ENCODE measurements at regions not wholly inside any gene's neighbourhood (a gene's known extent, or its start where the extent isn't known, plus 50 kb on each side); places are given as distances from the start of the nearest gene placed in this dataset.
A peak's percentile ranks its signal among the peaks of the same experiment; 100 is the strongest.
"Not testable (repeated sequence)": the region's sequence is repeated elsewhere in the genome, so short reads cannot be mapped to it uniquely, and the experiment has no call there.

DNA sequence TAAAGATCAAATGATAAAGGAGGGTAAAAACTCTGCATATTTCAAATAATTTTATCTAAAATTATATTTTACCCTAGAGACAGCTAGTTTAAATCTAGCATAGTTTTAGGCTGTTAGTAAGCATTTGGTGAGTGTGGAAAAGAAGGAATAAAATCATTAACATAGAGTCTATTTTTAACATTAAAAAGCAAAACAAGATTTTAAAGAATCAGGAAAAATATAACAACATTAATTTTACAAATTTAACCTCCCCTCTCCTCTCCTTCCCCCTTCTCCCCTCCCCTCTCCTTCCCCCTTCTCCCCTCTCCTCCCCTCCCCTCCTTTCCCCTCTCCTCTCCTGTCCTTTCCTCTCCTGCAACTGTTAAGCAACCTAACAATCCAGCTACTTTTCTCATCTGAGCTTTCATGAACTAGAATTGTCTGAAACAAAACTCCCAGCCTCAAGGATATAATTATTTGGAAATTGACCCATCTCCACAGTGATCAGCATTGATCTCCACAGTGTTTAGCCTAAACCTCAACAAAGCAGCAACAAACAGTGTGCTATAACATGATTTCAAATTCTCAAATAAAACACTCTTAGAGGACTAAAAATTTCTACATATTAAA, 293.2 kb downstream of the PPP1R3A start:
- no peak for DNase-seq (ENCODE audit: extremely low spot score, insufficient read length, low read depth)
- no peak for FAIRE-seq

DNA sequence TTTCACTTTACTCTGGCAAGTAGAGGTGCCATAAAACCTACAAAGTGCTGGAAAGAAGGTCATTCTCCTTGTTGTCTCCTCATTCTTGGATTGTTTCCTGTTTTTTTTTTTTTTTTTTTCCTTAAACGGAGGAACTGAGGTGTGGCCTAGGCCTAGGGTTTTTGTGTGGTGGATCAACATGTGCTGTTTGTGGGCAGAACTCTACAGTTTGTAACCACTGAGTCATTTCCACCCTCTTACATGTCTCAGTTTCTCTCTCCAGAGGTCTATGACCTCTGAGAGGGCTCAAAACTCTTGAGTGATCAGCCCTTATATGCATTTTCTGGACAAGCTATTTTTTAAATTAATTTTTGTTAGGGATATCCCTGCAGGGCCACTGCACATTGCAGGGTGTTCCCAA, 296.0 kb downstream of the PPP1R3A start:
- no peak for FAIRE-seq
- DNase-seq (ENCODE audit: extremely low spot score, insufficient read length, low read depth): no peak

DNA sequence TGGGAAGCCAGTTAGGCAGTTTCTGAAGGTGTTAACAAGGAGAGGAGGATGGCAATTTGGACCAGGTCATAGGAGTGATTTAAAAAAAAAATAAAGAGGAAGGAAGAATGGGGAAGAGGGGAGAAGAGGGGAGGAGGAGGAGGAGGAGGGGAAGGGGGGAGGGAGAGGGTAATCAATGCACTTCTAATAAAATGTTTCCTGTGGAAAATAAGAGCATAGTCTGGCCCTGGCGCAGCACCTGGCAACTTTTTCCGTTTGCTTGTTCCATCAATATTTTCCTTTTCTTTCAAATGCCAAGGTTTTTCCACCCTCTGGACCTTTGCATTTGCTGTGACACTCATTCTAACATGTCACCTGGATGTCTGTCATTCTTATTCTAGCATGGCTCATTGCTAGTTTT, 308.2 kb downstream of the PPP1R3A start:
- FAIRE-seq: no peak
- DNase-seq (ENCODE audit: extremely low spot score, insufficient read length, low read depth): no peak

DNA sequence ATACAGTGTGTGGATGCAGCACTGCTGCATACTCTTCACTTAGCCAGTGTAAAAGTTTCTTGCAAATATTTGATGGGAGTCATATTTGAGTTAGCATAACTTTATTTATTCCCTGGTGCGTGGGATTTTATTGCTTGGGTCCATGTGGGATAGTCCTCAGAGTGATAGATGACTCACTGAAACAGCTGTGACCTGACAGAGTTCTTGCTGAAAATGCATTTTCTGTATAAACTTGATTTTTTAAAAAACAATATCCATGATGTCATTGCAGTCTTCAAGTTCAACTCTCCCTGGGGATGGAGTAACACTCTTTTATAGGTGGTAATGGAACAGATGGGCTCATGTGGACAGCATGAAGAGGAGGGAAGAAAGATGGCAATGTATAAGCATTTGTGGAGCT, 310.0 kb downstream of the PPP1R3A start:
- DNase-seq (ENCODE audit: extremely low spot score, insufficient read length, low read depth) (no peak), FAIRE-seq (no peak)

DNA sequence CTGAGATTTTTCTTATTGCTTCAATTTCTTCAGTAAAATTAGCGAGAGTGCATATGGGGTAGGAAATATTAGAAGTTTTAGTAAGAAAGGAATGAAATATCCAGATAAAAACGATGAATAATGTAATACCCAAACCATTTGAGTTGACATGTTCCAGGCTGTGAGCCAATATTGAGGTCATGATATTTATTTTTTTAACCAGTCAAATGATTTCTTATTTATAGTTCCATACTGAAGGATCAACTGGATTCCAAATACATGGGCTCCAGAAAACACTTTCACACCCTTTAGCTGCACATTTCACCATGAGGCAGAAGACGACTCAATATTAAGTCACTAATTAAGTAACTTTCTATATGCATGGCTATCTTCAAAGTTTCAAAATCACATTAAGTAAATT, 312.5 kb downstream of the PPP1R3A start:
- no peak for DNase-seq (ENCODE audit: extremely low spot score, insufficient read length, low read depth)
- FAIRE-seq: no peak

DNA sequence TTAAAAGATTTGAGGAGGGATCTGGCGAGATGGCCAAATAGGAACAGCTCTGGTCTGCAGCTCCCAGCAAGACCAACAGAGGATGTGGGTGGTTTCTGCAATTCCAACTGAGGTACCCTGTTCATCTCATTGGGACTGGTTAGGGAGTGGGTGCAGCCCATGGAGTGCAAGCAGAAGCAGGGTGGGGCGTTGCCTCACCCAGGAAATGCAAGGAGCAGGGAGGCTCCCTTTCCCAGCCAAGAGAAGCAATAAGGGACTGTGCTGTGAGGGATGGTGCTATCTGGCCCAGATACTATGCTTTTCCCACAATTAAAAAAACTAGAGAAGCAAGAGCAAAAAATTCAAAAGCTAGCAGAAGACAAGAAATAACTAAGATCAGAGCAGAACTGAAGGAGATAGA, 318.4 kb downstream of the PPP1R3A start:
- DNase-seq (ENCODE audit: extremely low spot score, insufficient read length, low read depth); FAIRE-seq: not testable (repeated sequence)

DNA sequence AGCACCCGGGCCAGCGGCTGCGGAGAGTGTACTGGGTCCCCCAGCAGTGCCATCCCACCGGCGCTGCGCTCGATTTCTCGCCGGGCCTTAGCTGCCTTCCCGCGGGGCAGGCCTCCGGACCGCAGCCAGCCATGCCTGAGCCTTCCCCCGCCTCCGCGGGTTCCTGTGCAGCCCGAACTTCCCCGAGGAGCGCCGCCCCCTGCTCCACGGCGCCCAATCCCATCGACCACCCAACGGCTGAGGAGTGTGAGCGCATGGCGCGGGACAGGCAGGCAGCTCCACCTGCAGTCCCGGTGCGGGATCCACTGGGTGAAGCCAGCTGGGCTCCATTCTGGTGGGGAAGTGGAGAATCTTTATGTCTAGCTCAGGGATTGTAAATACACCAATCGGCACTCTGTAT, 325.4 kb downstream of the PPP1R3A start:
- not testable (repeated sequence) for FAIRE-seq; DNase-seq (ENCODE audit: extremely low spot score, insufficient read length, low read depth)

DNA sequence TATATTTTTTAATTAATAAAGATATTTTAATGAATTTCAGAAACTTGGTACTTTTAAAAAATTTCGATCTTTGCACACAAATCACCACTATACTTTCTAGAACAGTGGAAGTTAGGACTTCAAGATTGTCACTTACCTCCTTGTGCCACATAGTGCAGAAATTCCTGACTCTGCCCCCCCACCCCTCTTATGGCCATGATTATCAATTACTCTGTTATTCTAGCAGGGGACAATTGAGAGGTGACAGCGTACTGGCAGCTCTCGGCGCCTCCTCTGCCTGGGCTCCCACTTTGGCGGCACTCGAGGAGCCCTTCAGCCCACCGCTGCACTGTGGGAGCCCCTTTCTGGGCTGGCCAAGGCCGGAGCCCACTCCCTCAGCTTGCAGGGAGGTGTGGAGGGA, 325.9 kb downstream of the PPP1R3A start:
- DNase-seq (ENCODE audit: extremely low spot score, insufficient read length, low read depth); FAIRE-seq: not testable (repeated sequence)

DNA sequence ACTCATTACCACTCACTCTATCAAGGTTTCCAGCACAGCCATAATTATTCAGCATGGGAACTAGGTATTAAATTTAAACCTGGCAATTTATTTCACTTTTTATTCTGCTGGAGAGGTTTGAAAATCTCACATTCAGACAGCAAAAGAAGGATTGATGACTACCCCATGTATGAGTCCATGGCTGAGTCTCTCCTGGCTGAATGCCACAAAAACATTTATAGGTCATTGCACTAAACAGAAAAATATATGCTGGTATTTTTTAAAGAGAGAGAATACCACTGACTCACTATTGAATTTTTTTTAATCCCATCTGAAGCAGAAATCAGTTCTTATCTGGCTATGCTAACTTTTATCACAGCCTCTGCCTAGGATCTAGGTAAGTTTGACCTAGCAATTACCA, 336.3 kb downstream of the PPP1R3A start:
- no peak for DNase-seq (ENCODE audit: extremely low spot score, insufficient read length, low read depth)
- no peak for FAIRE-seq

DNA sequence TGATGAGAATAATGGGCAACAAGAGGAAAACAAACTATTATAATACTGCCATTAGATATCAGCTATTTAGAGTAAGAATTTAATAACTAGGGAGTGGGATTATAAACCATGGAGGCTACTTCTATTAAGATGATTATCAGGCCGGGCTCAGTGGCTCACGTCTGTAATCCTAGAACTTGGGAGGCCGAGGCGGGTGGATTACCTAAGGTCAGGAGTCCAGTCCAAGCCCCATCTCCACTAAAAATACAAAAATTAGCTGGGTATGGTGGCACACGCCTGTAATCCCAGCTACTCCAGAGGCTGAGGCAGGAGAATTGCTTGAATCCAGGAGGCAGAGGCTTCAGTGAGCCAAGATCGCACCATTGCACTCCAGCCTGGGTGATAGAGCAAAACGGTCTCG, 355.6 kb downstream of the PPP1R3A start:
- DNase-seq (ENCODE audit: extremely low spot score, insufficient read length, low read depth); FAIRE-seq: not testable (repeated sequence)

DNA sequence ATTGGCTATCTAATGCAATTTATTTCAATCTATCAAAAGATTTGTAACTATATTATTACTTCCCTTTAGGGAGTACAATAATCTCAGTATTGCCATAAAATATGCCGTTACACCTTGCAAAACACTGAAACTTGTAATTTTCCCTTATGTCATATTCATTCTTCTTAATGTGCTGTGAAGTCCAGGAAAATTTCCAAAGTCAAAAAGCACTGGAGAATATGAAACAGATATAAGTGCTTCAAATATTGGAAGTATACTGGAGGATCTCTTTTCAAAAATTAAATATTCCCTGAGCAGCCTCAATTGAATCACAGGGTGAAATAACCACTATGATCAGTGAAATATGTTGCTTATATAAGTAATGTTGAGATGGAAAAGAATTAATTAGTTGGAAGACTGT, 356.0 kb downstream of the PPP1R3A start:
- DNase-seq (ENCODE audit: extremely low spot score, insufficient read length, low read depth) (no peak), FAIRE-seq (no peak)

DNA sequence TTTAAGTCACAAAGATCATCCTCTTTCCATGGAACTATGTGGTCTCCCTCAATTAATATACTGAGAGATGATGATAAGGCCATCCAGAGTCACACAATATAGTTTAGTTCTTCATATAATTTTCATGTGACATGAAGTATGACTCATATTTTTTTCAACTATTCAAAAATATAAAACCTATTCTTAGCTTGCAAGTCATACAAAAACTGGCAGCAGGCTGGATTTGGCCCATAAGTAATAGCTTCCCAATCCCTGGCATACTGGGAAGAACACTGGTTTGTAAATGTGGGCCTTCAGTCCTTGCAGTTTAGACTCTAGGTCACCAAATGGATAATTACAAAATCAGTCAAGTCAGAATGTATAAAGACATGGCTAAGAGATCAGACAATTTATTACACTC, 356.6 kb downstream of the PPP1R3A start:
- DNase-seq (ENCODE audit: extremely low spot score, insufficient read length, low read depth) (no peak), FAIRE-seq (no peak)

DNA sequence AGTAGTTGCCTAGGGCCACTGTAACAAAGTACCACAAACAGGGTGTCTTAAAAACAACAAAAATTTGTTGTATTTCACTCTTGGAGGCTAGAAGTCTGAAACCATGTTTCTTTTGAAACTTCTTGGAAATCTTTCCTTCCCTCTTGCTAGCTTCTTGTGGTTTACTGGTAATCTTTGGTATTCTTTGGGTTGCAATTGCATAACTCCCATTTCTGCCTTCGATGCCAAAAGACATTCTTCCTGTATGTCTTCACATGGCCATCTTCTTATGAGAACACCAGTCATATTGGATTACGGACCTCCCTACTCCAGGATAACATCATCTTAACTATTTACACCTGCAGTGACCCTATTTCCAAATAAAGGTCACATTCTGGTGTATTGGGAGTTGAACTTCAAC, 357.4 kb downstream of the PPP1R3A start:
- FAIRE-seq (no peak), DNase-seq (ENCODE audit: extremely low spot score, insufficient read length, low read depth) (no peak)

DNA sequence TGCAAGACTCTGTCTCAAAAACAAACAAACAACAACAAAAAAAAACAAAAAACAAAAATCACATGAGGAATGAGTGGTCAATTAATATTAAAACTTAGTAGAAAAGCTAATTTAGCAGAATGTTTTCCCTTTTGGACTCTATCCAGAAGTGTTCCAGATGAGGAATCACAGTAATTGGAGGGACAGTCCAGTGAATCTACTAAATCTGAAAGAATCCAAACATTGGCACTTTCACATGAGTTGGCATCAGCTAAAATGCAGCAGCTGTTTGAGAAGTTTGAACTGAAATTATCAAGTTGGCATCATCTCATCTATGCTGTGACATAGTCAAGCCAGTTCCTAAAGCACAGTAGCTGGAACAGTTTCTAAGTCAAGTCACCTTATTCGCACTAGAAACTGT, 367.8 kb downstream of the PPP1R3A start:
- no peak for DNase-seq (ENCODE audit: extremely low spot score, insufficient read length, low read depth)

DNA sequence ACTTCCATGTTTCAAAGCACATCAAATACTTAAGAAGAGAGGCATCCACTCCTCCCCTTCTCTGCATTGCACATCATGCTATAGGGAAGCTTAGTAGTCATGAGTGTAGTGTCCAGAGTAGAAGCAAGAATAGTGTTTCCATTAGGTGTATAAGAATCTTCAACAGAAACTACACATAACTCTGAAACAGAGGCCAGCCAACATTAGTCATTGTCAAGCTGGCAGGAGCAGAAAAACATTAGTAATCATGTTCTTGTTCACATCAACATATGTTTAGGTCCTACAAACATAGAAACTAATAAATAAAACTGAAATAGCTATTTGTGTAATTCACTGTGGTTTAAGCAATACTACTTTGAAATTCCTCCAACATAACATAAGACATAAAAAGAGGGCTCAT, 370.2 kb downstream of the PPP1R3A start:
- DNase-seq (ENCODE audit: extremely low spot score, insufficient read length, low read depth) (no peak), FAIRE-seq (no peak)

More for the DNA sequence above, 367.8 kb downstream of the PPP1R3A start:
- no peak for FAIRE-seq

DNA sequence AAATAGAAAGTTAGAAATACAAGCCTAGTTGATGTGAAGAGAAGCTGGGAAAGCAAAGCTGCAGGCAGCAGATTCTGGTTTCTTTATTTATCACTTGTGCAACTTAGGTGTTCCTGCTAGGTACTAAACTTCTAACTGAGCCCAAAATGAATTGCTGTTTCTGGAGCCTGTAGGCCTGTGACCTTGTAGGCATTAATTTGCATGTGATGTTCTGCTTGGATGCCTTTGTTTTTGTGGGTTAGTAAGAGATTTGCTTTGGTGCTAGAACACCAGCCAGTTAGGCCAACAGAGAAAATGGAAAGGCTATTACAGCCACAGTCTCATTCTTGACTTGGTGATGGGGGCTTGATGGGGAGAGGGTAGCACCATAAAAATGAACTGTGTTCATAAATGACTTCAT, 370.7 kb downstream of the PPP1R3A start:
- FAIRE-seq (no peak), DNase-seq (ENCODE audit: extremely low spot score, insufficient read length, low read depth) (no peak)

DNA sequence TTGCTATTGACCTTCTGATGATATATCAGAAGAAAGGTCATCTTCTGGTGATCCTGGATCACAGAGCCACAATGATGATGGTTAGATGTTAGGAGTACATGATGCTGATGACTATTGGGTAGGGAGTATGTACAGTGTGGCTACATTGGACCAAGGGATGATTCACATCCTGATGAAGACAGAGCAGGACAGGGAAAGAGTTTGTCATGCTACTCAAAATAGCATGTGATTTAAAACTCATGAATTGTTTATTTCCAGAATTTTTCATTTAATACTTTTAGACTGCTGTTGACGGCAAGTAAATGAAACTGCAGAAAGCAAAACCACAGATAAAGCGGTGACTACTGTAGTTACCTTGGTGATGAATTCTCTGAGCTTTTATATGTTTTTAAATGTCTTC, 397.3 kb downstream of the PPP1R3A start:
- no peak for FAIRE-seq
- DNase-seq (ENCODE audit: extremely low spot score, insufficient read length, low read depth): no peak

DNA sequence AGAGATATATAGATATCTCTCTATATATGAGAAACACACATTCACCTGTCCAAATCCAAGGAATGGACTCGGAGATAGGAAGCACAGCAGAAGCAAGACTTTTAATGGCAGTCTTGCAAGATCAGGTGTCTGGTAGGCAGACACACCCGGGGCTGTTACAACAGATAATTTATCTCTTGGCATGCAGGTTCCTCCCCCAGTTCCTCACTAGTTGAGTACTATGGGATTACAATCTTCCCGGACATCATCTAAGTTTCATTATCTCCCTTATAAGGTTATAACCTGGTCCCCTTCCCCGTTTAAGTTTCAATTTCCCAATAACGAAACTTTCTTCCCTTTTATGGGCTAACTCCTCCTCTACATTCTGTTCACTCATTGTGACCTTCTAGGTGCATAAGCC, 399.3 kb downstream of the PPP1R3A start:
- DNase-seq (ENCODE audit: extremely low spot score, insufficient read length, low read depth) (no peak), FAIRE-seq (no peak)

DNA sequence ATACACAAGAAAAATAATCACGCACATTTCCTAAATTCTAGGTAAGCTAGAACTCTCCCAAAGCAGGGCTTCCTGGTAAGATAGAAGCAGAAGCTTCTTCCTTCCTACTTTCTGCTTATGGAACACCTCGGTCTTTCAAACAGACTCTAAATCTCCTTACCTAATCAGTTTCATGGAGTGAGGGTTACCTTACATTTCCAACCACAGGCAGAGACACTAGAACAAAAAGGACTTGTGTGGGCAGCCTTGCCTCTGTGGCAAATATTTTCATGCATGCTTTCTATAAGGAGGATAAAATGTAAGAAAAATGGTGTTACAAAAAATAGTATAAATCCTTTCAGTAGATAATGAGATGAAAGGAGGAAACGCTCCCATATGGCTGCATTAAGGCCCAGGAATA, 386.3 kb upstream of the SMIM30 start:
- FAIRE-seq (no peak), DNase-seq (ENCODE audit: extremely low spot score, insufficient read length, low read depth) (no peak)

DNA sequence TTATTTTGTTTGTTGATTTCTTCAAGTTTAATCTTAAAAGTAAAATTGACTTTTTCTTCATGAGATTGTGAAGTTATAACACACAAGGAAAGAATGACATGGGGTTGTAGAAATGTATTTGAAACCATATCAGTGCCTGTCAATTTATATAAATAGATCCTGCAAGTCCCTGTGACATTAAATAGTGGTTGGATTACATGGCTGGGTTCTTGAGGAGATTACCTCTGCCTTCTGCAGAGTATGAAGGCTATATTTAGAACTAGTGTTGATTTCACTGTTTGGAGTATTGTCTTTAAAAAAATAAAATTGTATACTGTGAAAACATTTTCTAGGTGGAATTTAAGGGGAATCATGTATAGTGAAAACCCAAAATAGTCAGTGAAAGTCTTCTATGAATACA, 385.8 kb upstream of the SMIM30 start:
- DNase-seq (ENCODE audit: extremely low spot score, insufficient read length, low read depth) (no peak), FAIRE-seq (no peak)

DNA sequence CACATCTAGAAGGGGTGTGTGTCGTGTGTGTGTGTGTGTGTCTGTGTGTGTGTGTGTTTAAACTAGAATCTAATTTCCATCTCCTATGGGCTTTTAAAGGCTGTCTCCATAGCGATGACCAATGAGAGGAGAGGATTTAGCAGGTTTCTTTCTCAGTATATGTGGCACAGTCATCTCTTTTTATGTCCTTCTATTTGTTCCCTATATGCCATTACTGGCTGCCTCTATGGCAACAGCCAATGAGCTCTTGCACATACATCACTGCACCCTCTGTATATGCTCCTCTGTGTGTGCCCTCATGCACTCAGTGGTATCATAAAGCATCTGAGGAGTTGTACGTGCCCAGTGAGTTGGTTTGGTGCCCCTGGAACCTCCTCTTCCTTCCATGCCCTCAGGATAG, 378.2 kb upstream of the SMIM30 start:
- not testable (repeated sequence) for FAIRE-seq; DNase-seq (ENCODE audit: extremely low spot score, insufficient read length, low read depth)

DNA sequence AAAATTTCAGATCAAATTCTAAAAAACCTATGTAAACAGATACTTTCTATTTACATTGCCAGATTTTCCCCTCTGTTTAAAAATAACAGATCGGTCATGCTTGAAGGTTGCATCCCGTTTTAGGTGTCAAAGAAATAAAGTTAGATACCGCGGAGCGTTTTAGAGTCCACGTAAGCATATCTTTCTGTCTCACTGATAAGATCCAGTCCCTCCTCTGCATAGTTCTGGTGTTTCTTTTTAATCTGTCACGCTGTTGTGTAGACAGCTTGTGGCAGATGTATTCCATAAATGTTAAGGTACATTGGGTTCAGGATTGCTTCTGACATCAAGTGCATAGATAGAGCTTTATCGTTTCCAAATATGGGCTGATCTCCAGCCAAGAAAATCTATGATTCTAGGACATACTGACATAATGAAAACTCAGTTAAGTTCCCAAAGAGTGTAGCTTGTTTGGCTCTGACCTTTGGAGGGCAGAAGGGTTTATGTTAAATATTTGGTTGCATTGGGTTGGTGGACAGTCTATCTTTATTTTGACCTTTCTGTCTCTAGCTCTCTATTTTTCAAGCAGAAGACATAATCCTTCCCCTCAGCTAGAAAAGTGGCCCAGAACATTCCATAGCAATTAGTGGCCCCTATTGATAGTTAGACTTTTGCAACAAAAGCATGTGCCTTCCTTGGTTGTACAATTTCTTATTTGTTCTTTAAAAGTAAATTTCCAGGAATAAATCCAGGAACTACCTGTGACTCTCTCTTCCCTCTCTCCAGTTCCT, 376.6 kb upstream of the SMIM30 start:
- DNase-seq (ENCODE audit: extremely low spot score, insufficient read length, low read depth): not testable (repeated sequence)
- FAIRE-seq: peak; percentile 62

All from GM18507 (cell line).